ENCODE measurements at regions not wholly inside any gene's neighbourhood (a gene's known extent, or its start where the extent isn't known, plus 50 kb on each side); places are given as distances from the start of the nearest gene placed in this dataset.
A peak's percentile ranks its signal among the peaks of the same experiment; 100 is the strongest.

DNA sequence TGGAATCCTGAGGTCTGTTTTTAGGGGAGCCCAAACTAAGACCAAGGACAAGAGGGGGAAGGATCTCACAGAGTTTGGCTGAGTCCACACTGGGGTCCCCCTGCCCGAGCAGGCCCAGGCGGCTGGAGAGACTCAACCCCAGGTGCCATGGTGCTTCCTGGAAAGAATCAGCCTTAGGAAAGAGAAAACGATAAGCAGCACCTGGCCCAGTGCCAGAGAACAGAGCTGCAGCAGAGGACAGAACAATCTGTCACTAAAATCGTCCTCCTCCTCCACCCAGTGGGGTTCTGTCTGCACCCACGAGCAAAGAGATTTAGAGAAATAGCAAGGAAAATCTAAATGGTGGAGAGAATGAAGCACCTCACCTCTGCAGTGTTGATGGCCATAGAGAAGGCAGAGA is 470.5 kb downstream of the BCOR start:
- ChIA-PET POLR2A (no interaction called here), CTCF (no interaction called here)
- no peak for TF ChIP-seq KLF8 (tag by site-specific recombination; IDR thresholded peaks at IDR 0.05)
- Histone ChIP-seq H3K4me3 (ENCODE audit: low read depth, low read length) (no peak overlapping the region), H3K4me1 (ENCODE audit: control insufficient read depth, insufficient read depth, low read length) (no peaks in the 10 kb centered on the region), H3K27ac (ENCODE audit: extremely low read depth, low read depth, low read length) (no peak overlapping the region), H3K9me3 (ENCODE audit: control insufficient read depth, insufficient read depth, low read depth, low read length) (no peaks in the 10 kb centered on the region), H3K36me3 (ENCODE audit: control insufficient read depth in 2 of 2, insufficient read depth in 1 of 2, low read length in 2 of 2) (no peaks in the 10 kb centered on the region)

DNA sequence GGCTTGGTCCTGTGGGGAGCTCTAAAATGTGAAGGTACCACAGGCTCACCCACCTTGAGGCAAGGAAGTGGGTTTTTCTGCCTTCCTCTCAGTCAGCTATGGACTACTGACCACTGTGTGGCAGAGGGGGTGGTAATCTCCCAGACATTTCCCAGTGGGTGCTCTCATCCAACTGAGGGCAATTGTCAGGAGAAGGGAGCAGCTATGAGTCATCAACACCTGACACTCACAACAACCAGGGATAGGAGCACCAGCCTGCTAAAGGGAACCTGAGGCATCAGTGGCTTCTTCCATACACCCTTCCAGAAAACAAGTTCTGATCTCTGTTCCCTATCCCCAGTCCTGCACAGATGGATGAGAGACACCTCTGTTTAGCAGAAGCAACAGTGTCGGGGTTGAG is 468.8 kb downstream of the BCOR start:
- H3K9me3 ChIP-seq (ENCODE audit: control insufficient read depth, insufficient read depth, low read depth, low read length): no peaks in the 10 kb centered on the region
- no peaks in the 10 kb centered on the region for H3K36me3 ChIP-seq (ENCODE audit: control insufficient read depth in 2 of 2, insufficient read depth in 1 of 2, low read length in 2 of 2)
- H3K4me1 ChIP-seq (ENCODE audit: control insufficient read depth, insufficient read depth, low read length): no peaks in the 10 kb centered on the region
- POLR2A ChIA-PET: no interaction called here
- CTCF ChIA-PET: interaction anchor here (0.7 kb wide), 1 partner anchor 31 kb away, joined by 3 read pairs; no protein-coding TSS in a partner anchor
- no peak overlapping the region for H3K27ac ChIP-seq (ENCODE audit: extremely low read depth, low read depth, low read length)
- H3K4me3 ChIP-seq (ENCODE audit: low read depth, low read length): no peak overlapping the region
- 0 out of 2 replicates have a peak, but pooled peaks have one; percentile 24 for TF ChIP-seq ZIC2 (tag by site-specific recombination; IDR thresholded peaks at IDR 0.05)
- TF ChIP-seq ZNF600 (tag by site-specific recombination; IDR thresholded peaks at IDR 0.05): no peak
- no peak for TF ChIP-seq WT1 (tag by site-specific recombination; IDR thresholded peaks at IDR 0.05)

GRCh38 chrX:39630344-39630743 is 467.4 kb downstream of the BCOR start:
- H3K27ac ChIP-seq (ENCODE audit: extremely low read depth, low read depth, low read length): no peak overlapping the region
- H3K9me3 ChIP-seq (ENCODE audit: control insufficient read depth, insufficient read depth, low read depth, low read length): no peaks in the 10 kb centered on the region
- TF ChIP-seq, protein P1, sequence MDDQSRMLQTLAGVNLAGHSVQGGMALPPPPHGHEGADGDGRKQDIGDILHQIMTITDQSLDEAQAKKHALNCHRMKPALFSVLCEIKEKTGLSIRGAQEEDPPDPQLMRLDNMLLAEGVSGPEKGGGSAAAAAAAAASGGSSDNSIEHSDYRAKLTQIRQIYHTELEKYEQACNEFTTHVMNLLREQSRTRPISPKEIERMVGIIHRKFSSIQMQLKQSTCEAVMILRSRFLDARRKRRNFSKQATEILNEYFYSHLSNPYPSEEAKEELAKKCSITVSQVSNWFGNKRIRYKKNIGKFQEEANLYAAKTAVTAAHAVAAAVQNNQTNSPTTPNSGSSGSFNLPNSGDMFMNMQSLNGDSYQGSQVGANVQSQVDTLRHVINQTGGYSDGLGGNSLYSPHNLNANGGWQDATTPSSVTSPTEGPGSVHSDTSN (CRISPR knock-in tag; IDR thresholded peaks at IDR 0.05): no peak
- no peak for TF ChIP-seq ZNF16 (tag by site-specific recombination; IDR thresholded peaks at IDR 0.05; ENCODE audit: low read depth)
- no peak for TF ChIP-seq HOXA7 (CRISPR knock-in tag; IDR thresholded peaks at IDR 0.05; ENCODE audit: borderline replicate concordance)
- no peak overlapping the region for H3K4me3 ChIP-seq (ENCODE audit: low read depth, low read length)
- CTCF ChIA-PET: interaction anchor here (0.7 kb wide), 1 partner anchor 92 kb away, joined by 4 read pairs; no protein-coding TSS in a partner anchor
- no peaks in the 10 kb centered on the region for H3K4me1 ChIP-seq (ENCODE audit: control insufficient read depth, insufficient read depth, low read length)
- no peaks in the 10 kb centered on the region for H3K36me3 ChIP-seq (ENCODE audit: control insufficient read depth in 2 of 2, insufficient read depth in 1 of 2, low read length in 2 of 2)
- POLR2A ChIA-PET: no interaction called here

- H3K9me3 ChIP-seq (ENCODE audit: control insufficient read depth, insufficient read depth, low read depth, low read length): no peaks in the 10 kb centered on the region
- no peaks in the 10 kb centered on the region for H3K4me1 ChIP-seq (ENCODE audit: control insufficient read depth, insufficient read depth, low read length)
- TF ChIP-seq ZNF23 (tag by site-specific recombination; IDR thresholded peaks at IDR 0.05; ENCODE audit: borderline replicate concordance) (no peak), EGR2 (tag by site-specific recombination; IDR thresholded peaks at IDR 0.05; ENCODE audit: low read depth) (peak; percentile 62), ZNF785 (tag by site-specific recombination; IDR thresholded peaks at IDR 0.05) (no peak), ZNF341 (tag by site-specific recombination; IDR thresholded peaks at IDR 0.05; ENCODE audit: low read depth) (no peak), ZFHX2 (tag by site-specific recombination; conservative IDR thresholded peaks at IDR 0.05) (peak; percentile 55)
- CTCF ChIA-PET: no interaction called here
- no peak overlapping the region for H3K4me3 ChIP-seq (ENCODE audit: low read depth, low read length)
- H3K27ac ChIP-seq (ENCODE audit: extremely low read depth, low read depth, low read length): no peak overlapping the region
- POLR2A ChIA-PET: no interaction called here
- no peaks in the 10 kb centered on the region for H3K36me3 ChIP-seq (ENCODE audit: control insufficient read depth in 2 of 2, insufficient read depth in 1 of 2, low read length in 2 of 2)
Observed at GRCh38 chrX:39631276-39632229, 466.2 kb downstream of the BCOR start.

GRCh38 chrX:39633293-39633692 is 464.5 kb downstream of the BCOR start:
- no peak for TF ChIP-seq OSR2 (tag by site-specific recombination; IDR thresholded peaks at IDR 0.05)
- TF ChIP-seq WT1 (tag by site-specific recombination; IDR thresholded peaks at IDR 0.05): no peak
- no peak for TF ChIP-seq ZBTB10 (tag by site-specific recombination; IDR thresholded peaks at IDR 0.05)
- no peak for TF ChIP-seq ZNF155 (tag by site-specific recombination; IDR thresholded peaks at IDR 0.05)
- no peak for TF ChIP-seq ZNF654 (tag by site-specific recombination; IDR thresholded peaks at IDR 0.05; ENCODE audit: low read depth)
- TF ChIP-seq BCL11B (tag by site-specific recombination; IDR thresholded peaks at IDR 0.05; ENCODE audit: low read depth): no peak
- H3K4me1 ChIP-seq (ENCODE audit: control insufficient read depth, insufficient read depth, low read length): no peaks in the 10 kb centered on the region
- POLR2A ChIA-PET: no interaction called here
- no peak overlapping the region for H3K4me3 ChIP-seq (ENCODE audit: low read depth, low read length)
- CTCF ChIA-PET: interaction anchor here (0.6 to 0.7 kb wide), 2 partner anchors 11 to 504 kb away, joined by 3 read pairs; no protein-coding TSS in a partner anchor
- H3K36me3 ChIP-seq (ENCODE audit: control insufficient read depth in 2 of 2, insufficient read depth in 1 of 2, low read length in 2 of 2): no peaks in the 10 kb centered on the region
- H3K9me3 ChIP-seq (ENCODE audit: control insufficient read depth, insufficient read depth, low read depth, low read length): no peaks in the 10 kb centered on the region
- no peak overlapping the region for H3K27ac ChIP-seq (ENCODE audit: extremely low read depth, low read depth, low read length)

All from HEK293 (cell line).